ENCODE measurements at regions not wholly inside any gene's neighbourhood (a gene's known extent, or its start where the extent isn't known, plus 50 kb on each side); places are given as distances from the start of the nearest gene placed in this dataset.

GRCh38 chr15:79167776-79168175, 77.2 kb upstream of the RASGRF1 start:
- no TSS peak for BruUV-seq (replicated peaks)
- Mint-ChIP-seq H3K4me3 (ENCODE audit: unreplicated experiment) (no peak overlapping the region), H3K4me1 (ENCODE audit: insufficient read depth, unreplicated experiment) (peaks cover 21% of the 10 kb centered on the region), H3K36me3 (ENCODE audit: insufficient read depth, unreplicated experiment) (peaks cover 6% of the 10 kb centered on the region), H3K9me3 (ENCODE audit: unreplicated experiment) (no peaks in the 10 kb centered on the region), H3K27me3 (ENCODE audit: insufficient read depth, unreplicated experiment) (no peaks in the 10 kb centered on the region), H3K27ac (ENCODE audit: low read depth, unreplicated experiment) (no peak overlapping the region)
- ChIA-PET CTCF (interaction anchor here (1.3 kb wide), 1 partner anchor 17 kb away, joined by 6 read pairs; no protein-coding TSS in a partner anchor), POLR2A (no interaction called here)
- intact Hi-C loops (cut with micrococcal nuclease) = no loop called here
- DNase-seq (ENCODE audit: unreplicated experiment) = no peak
- no peak for TF ChIP-seq CTCF (IDR thresholded peaks at IDR 0.05; ENCODE audit: unreplicated experiment)

DNA sequence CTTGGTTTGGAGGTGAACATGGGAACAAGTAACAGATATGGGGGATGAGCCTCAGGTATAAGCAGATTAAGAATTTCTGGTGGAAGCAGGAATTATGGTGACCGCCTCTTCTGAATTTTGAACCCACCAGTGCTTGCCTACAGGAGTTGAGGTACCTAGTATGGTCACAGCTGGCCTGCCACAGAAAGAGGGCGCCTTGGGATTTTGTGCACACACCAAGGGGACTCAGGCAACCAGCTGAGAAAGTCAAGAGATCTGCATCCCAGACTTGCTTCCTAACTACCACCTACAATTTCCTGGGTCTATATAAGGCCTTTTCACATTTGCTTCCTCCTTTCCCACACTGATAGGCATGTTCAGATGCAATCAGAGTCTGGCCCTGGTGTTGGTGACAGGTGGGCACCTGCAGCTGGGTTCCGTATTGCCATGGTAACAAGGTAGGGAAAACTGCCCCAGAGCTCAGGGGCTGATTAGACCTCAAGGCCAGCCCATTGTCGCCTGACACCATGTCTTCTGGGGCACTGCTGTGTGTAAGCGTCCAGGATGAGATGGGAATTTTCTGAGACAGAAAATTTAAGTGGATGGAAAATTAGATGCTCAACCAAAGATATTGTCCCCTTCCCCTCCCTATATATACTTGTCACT, 75.9 kb upstream of the RASGRF1 start:
- peaks cover 6% of the 10 kb centered on the region for H3K36me3 Mint-ChIP-seq (ENCODE audit: insufficient read depth, unreplicated experiment)
- no peaks in the 10 kb centered on the region for H3K27me3 Mint-ChIP-seq (ENCODE audit: insufficient read depth, unreplicated experiment)
- no peak overlapping the region for H3K4me3 Mint-ChIP-seq (ENCODE audit: unreplicated experiment)
- no TSS peak for BruUV-seq (replicated peaks)
- intact Hi-C loops (cut with micrococcal nuclease) = no loop called here
- TF ChIP-seq CTCF (IDR thresholded peaks at IDR 0.05; ENCODE audit: unreplicated experiment) = no peak
- POLR2A ChIA-PET = no interaction called here
- no peak overlapping the region for H3K27ac Mint-ChIP-seq (ENCODE audit: low read depth, unreplicated experiment)
- H3K9me3 Mint-ChIP-seq (ENCODE audit: unreplicated experiment) = no peaks in the 10 kb centered on the region
- CTCF ChIA-PET = interaction anchor here (0.5 to 2.1 kb wide), 3 partner anchors 18 to 1116 kb away, joined by 3 to 10 read pairs (median 3); no protein-coding TSS in a partner anchor
- peaks cover 21% of the 10 kb centered on the region for H3K4me1 Mint-ChIP-seq (ENCODE audit: insufficient read depth, unreplicated experiment)
- no peak for DNase-seq (ENCODE audit: unreplicated experiment)

DNA sequence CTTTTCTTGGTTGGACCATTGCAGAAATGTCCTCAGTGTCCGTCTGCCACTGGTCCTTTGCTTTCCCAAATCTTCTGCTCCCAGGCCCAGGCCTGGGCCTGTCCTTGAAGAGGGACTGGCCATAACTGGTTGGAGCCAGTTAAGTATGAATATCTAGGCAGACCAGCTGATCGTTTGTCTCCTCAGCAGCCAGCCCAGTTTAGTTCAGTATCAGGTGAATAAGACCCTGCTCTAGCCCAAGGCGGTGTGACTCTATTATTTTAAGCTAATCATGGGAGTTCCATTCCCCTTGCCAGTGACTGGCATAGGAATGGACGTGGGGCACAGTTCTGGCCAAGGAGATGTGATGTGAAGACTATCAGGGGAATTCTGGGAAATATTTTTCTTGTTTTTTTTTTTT, 73.9 kb upstream of the RASGRF1 start:
- H3K4me3 Mint-ChIP-seq (ENCODE audit: unreplicated experiment) = no peak overlapping the region
- H3K4me1 Mint-ChIP-seq (ENCODE audit: insufficient read depth, unreplicated experiment) = peaks cover 7% of the 10 kb centered on the region
- POLR2A ChIA-PET = interaction anchor here (0.5 kb wide), 1 partner anchor 329 kb away, joined by 3 read pairs; no protein-coding TSS in a partner anchor
- BruUV-seq (replicated peaks) = no TSS peak
- H3K36me3 Mint-ChIP-seq (ENCODE audit: insufficient read depth, unreplicated experiment) = no peaks in the 10 kb centered on the region
- no peaks in the 10 kb centered on the region for H3K27me3 Mint-ChIP-seq (ENCODE audit: insufficient read depth, unreplicated experiment)
- H3K27ac Mint-ChIP-seq (ENCODE audit: low read depth, unreplicated experiment) = no peak overlapping the region
- DNase-seq (ENCODE audit: unreplicated experiment) = no peak
- CTCF ChIA-PET = interaction anchor here (0.6 to 0.7 kb wide), 2 partner anchors 120 to 136 kb away, joined by 3 to 8 read pairs; no protein-coding TSS in a partner anchor
- TF ChIP-seq CTCF (IDR thresholded peaks at IDR 0.05; ENCODE audit: unreplicated experiment) = no peak
- H3K9me3 Mint-ChIP-seq (ENCODE audit: unreplicated experiment) = no peaks in the 10 kb centered on the region
- intact Hi-C loops (cut with micrococcal nuclease) = no loop called here

DNA sequence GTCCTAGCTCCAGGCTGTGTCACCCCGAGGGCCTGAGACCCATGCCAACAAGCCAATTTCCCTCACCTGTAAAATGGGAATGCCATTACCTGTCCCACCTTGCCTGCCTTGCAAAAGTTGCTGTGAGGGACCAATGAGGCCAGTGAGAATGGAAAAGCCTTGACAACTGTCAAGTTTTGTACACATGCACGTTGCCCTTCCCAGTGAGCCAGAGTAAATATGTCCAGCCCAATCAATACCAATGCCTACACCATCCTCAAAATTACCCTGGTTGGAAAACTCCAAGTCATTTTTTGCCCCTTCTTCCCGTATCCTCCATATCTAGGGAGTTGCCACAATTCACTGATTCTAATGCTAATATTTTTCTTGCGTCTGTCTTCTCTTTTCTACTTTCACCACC, 73.5 kb upstream of the RASGRF1 start:
- TF ChIP-seq CTCF (IDR thresholded peaks at IDR 0.05; ENCODE audit: unreplicated experiment) = no peak
- no peak for DNase-seq (ENCODE audit: unreplicated experiment)
- BruUV-seq (replicated peaks) = no TSS peak
- Mint-ChIP-seq H3K4me3 (ENCODE audit: unreplicated experiment) (no peak overlapping the region), H3K27me3 (ENCODE audit: insufficient read depth, unreplicated experiment) (no peaks in the 10 kb centered on the region), H3K4me1 (ENCODE audit: insufficient read depth, unreplicated experiment) (peaks cover 3% of the 10 kb centered on the region), H3K9me3 (ENCODE audit: unreplicated experiment) (no peaks in the 10 kb centered on the region), H3K36me3 (ENCODE audit: insufficient read depth, unreplicated experiment) (no peaks in the 10 kb centered on the region), H3K27ac (ENCODE audit: low read depth, unreplicated experiment) (no peak overlapping the region)
- ChIA-PET POLR2A (no interaction called here), CTCF (interaction anchor here (0.6 to 0.7 kb wide), 2 partner anchors 119 to 136 kb away, joined by 3 to 8 read pairs; no protein-coding TSS in a partner anchor)
- intact Hi-C loops (cut with micrococcal nuclease) = no loop called here
